Hippocampal formation (tissue), 2 donors: ENCODE measurements at regions not wholly inside any gene's neighbourhood (a gene's known extent, or its start where the extent isn't known, plus 50 kb on each side); places are given as distances from the start of the nearest gene placed in this dataset.

Experiments used
- DNase-seq, 2 donors: peaks; one replicate each; lab custom pipeline; 2025; lab: John Stamatoyannopoulos, UW

DNA sequence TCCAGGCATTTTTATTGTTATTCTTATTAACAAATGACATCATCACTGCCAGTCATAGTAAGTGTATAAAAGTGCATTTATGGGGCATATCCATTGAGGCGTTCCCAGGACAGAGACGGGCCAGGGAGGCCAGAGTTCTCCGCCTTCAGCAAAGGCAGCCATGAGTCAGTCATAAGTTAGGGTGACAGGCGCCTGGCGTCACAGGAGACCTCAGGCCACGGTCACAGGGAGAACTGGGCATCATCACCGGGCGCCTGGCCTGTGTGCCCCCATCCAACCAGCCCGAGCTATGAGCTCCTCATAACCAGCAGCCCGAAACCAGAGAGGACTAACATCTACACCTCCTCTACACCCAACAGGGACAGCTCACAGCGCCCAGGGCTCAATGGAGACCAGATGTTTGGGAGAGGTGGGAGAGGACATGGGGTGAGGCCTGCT is 259.2 kb downstream of the DLL1 start:
- no peak for DNase-seq

GRCh38 chr6:170030821-170031471 is 259.9 kb downstream of the DLL1 start:
- DNase-seq = no peak

- no peak for DNase-seq
Measured at GRCh38 chr6:170030284-170030815, 260.5 kb downstream of the DLL1 start.

DNA sequence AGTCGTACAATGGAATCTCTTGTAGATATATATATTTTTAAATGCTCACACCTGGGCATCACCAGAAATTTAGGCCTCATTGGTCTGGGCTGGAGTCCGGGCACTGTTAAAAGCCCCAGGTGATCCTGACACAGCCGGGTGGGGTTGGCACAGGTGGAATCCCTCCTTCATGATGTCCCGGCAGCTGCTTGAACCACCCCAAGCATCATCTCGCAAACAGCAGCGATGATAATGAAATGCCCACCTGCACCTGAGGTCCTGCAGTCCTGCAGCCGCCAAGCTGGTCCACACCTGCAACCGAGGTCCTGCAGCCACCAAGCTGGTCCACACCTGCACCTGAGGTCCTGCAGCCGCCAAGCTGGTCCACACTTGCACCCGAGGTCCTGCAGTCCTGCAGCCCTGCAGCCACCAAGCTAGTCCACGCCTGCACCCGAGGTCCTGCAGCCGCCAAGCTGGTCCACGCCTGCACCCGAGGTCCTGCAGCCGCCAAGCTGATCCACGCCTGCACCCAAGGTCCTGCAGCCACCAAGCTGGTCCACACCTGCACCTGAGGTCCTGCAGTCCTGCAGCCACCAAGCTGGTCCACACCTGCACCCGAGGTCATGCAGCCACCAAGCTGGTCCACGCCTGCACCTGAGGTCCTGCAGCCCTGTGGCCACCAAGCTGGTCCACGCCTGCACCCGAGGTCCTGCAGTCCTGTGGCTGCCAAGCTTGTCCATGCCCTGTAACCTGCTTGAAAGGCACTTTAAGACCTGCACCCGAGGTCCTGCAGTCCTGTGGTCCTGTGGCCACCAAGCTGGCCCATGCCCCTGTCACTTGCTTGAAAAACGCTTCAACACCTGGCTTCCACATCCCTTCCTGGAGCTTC is 261.2 kb downstream of the DLL1 start:
- no peak for DNase-seq

- no peak for DNase-seq
Measured at GRCh38 chr6:170028629-170029345, 262.1 kb downstream of the DLL1 start.

DNA sequence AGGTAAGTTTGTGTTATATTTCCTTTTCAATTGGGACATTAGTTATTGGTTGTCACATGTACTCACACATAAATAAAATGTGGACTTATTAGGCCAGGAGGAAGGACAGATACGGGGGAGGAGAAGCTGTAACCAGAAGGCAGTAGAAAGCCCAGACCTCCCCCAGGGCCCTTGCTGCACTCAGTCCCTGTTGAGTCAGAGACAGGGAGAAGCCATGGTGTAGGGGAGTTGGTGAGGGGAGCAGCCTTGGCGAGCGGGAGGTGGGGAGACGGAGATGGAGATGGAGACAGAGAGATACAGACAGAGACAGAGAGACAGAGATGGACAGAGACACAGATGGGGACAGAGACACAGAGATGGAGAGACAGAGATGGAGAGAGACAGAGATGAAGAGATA is 263.2 kb downstream of the DLL1 start:
- DNase-seq = no peak

DNA sequence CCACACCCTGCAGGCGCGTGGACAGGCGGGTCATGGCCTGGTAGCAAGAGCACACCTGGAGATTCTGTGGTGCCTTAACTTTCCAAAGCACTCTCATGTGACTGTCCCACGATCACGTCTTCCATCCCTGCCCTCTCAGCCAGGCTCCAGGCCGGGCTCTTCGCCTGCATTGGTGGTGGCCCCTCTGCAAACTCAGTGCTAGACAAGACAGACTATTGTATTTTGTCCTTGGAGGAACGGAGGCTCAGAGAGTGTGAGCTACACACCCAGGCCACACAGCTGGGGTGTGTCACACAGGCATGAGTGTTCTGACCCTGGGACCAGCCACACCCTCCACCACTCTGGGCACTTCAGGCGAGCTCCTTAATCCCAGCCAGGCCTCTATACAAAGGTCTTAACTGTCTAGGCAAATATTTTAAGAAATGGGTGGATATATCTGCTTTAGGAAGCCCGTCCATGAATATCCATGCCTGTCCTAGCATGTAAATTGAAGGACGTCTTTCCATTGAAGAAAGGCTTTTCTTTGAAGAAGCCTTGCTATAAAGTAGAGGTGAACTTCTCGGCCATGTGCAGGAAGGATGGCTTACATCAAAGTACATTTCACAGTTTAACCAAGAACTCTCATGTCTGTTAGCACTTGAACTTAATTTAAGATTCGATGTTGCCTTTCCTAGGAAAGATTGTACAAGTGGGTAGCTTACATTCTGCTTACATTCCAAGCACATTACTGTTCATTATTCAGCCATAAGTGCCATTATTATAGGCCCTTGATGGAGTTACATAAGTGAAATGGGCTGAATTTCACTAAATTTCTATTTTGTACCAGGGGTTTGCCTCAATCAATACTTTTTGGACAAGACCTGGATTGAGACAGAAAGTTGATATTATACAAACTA is 263.9 kb downstream of the DLL1 start:
- DNase-seq = no peak

DNA sequence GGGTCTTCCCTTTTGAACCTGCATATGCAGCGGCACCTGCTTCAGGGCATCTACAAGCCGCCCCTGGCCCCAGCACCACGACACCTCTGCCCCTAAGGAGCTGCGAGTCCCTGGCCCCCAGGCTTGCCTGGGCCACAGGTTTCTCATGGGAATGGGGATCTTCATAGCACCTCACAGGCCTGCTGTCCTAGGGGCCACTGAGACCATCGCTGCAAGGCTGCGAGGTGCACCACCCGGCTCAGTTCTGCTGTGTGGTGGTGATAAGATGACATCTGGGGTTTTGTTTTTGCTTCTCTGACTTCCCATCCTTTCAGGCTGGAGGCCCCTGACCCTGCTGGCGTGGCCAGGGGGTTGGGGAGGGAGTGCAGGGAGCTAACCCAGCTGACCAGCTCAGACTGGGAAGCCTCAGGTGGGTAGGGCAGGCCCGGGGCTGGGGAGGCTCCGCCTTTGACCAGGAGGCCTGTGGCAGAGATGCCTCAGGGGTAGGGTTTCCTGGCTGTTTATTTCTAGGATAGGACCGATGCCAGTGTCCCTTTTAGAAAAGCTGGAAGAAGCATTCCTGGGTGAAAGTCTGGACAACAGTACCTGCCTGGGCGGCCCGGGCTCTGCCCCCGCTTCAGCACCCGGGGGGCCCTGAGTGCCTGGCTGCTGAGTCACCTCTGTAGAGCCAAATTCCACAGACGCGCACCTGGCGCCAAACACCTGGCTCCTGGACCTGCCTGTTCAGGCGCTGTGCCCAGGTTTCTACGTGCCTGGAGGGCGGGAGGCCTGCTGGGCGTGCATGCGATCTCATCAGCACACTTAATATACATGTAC is 264.7 kb downstream of the DLL1 start:
- no peak for DNase-seq

DNA sequence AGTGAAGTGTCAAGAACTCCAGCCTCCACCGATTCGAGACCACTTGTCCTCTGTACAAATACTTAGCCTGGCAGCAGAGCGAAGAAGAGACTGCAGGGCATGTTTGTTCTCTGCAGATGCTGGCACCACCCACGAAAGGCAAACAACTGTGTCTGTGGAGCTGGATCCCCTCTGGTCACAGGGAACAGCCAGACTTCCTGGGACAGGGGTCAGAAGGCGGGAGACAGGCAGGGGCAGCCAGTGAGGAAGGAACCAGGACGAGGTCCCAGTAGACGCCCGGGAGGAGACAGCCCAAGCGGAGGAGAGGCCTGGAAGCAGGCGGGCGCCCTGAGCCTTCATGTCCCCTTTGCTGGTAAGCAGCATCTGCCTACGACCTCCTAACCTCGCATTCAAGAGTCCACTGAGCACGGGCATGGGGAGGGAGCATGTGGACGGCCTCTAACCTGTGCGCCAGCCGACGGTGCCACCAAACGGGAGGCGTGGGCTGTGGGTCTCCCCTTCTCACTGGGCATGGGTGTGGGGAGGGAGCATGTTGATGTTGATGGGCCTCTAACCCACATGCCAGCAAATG is 265.5 kb downstream of the DLL1 start:
- no peak for DNase-seq

GRCh38 chr6:170024940-170025339 is 265.9 kb downstream of the DLL1 start:
- DNase-seq = no peak

- no peak for DNase-seq
Measured at GRCh38 chr6:170023620-170024521, 267.0 kb downstream of the DLL1 start.

DNA sequence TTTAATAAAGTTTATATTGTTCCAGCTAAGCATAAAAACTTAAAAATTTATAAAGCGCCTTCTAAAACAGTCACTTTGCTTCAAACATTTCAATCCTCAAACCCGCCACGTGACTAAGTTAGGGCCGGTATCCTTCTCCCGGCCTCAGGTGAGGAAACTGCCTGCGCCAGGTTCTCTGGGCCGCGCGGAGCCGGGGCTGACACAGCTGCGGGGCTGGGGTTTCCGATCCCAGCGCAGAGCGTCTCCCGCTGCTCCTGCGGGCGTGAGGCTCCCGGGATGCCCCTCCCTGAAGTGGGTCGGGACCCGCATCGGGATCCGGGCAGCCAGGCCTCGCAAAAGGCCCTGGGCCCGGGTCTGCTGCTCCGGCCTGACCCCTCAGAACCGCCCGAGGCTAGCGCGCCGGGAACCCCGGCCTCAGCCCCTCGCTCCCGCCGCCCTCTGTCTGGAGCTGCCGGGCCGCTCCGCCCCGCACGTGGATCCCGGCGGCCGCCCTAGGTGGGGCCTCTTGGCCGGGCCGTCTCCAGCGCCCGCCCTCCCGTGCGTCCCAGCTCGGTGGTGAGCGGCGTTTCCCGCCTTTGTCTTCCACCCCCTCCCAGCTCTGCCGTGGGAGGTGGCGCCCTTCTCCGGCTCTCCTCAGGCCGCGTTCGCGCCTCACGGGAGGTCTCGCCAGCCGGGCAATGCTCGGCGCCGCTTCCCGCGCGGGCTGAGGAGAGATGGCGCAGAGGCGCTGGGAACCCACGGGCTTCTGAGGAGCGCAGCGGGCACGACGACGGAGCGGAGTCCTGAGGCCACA is 267.9 kb downstream of the DLL1 start:
- DNase-seq = no peak

DNA sequence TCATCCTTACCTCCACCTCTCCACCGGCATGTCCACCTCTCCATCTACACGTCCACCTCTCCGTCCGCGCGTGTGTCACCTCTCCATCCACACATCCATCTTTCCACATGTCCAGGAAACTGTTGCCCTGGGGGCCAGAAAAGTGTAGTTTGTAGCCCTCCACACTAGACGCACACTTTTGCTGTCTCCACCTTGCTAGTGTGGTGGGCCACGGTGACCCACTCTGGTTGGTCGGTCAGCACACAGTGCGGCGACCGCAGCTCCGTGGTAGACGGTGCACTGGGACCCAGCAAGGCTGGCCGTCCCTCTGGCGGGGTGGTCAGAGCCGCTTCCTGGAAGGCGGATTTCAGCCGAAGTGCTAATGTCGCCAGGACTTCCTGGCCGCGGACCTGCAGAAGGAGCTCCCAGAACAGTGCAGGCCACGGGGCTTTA is 268.6 kb downstream of the DLL1 start:
- DNase-seq = no peak

- DNase-seq = no peak
Measured at GRCh38 chr6:170021579-170021978, 269.3 kb downstream of the DLL1 start.

DNA sequence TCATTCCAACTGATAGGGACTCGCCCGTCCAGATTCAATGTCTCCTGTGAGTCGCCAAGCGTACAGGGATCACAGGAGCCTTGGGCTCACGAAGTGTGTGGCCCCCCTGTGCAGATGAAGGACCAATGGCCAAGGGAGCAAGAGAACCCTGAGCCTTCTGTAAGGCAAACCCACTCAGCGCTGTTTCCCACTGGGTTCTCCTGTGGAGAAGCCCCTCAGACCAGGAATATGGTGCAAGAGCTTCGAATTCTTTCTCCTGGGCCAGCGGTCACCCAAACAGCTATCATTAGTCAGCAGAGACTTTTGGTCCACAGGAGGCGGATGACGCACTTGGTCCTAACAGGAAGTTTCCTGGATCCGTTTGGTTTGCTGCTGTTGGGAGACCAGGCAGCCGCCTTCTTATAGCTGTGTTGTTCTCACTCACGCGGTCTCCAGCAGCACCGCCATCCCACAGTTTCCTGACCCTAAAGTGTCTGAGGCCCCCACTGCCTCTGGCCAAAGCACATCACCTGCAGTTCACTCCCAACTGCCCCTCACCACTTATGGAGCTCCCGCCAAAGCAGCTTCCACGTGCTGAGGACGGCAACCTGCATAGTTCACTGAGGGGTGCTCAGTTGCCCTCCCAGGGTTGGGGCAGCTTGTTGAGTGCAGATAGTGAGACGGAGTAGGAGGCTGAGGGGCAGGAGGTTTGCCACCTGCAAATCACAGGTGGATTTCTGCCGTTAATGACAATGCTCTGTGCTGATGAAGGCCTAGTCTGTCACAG is 268.6 kb downstream of the ERMARD start:
- DNase-seq = no peak

DNA sequence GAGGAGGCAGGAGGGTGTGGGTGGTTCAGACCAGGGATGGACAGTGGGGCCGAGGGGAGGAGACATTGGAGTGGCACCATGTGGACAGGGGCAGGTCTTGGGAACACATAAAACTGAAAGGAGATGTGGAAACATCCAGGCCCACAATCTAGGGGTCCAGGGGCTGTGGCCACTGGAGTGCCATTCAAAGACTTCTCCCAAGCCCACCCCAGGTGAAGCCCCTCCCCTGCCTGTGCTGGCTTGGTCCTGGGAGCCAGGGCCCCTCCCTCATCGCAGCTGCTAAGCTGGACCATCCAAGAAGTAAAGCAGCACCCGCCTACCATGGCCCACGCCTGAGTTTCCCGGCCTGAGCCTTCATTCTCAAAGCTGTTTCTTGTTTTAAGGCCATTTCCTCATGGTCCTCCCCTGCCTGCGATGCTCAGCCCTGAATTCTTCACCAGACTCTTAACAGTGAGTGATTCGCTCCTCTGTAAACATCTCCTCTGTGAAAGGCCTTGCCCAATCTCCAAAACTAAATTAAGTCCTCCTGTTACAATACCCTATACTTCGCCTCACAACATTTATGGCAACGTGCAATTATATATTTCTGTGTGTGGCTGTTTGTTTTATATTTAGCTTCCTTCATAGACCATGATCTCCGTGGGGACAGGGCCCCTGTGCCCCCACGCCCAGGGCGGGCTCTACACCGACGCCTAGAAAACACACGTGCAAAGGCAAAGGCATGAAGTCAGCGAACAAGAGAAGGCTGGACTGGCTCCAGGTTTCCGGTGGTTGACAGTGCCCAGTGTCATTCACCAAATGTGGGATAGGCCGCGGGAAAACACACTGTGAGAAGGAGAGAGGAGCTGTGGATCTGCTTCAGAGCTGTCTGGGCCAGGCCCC is 267.8 kb downstream of the ERMARD start:
- no peak for DNase-seq
